ENCODE measurements at regions not wholly inside any gene's neighbourhood (a gene's known extent, or its start where the extent isn't known, plus 50 kb on each side); places are given as distances from the start of the nearest gene placed in this dataset.

DNA sequence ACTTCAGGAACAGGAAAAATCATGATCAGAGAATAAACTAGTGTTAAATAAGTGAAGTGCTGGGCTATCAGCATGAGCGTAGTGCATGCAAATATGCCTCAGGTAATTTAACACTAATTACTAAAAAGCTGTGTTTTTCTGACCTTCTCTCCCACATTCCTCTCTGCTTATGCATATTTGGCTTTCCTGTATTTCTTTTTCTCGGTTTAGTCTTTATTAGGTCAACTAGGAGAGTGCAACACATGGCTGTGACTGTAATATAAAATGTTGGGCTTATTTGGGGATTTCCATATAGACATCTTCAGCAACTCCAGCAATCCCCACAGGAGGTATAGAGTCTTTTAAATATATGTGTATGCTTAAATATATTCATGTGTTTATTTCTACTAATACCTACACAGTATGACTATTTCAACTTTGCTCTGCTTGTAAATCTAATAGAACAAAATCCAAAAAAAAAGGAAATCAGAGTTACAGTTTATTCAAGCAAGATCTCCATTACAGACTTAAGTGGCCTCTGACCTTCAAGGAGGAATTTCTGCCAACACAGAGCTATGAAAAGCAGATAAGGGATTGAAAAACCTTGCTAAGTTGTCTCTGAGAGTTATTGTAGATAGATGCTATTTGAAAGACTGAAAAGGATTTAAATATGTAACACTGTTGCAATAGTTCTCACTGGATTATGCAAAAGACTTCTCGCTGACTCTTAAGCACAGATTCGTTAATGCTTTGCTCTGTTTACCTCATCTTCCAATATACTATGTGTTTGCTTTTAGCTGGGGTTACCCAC is 359.5 kb upstream of the RGPD4 start:
- TF ChIP-seq POLR2A (IDR thresholded peaks at IDR 0.05) (no peak), CTCF (IDR thresholded peaks at IDR 0.05) (no peak), POLR2AphosphoS5 (IDR thresholded peaks at IDR 0.05) (no peak), EP300 (IDR thresholded peaks at IDR 0.05) (no peak)

Measured in upper lobe of left lung (tissue), 4 donors.